GM19351 (cell line): ENCODE measurements at regions not wholly inside any gene's neighbourhood (a gene's known extent, or its start where the extent isn't known, plus 50 kb on each side); places are given as distances from the start of the nearest gene placed in this dataset.
"Not testable (repeated sequence)": the region's sequence is repeated elsewhere in the genome, so short reads cannot be mapped to it uniquely, and the experiment has no call there.

Experiments used
- ATAC-seq: cut with Tn5 transposase; IDR thresholded peaks from one replicate; pipeline ENCODE4 v1.9.1; 2021; ENCODE audit warnings: mild to moderate bottlenecking, moderate library complexity; ENCODE audit not compliant: unreplicated experiment

DNA sequence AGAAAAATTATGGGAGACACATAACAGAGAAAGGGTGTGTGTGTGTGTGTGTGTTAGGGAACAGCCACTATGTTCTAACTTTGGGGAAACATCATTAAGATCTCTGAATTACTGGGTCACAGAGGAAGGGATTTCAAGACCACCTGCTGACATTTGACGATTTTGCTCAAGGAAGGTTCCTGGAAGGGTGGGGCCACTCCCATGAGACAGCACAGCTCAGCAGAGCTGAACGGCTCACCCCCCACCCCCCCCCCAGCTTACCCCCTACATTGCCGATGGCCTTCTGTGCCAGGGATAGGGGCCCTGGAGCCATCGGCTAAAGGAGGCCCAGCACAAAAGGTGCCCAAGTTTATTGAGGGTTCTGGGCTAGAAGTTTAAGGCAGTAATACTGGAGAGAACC is 122.4 kb downstream of the NPIPB11 start:
- not testable (repeated sequence) for ATAC-seq

GRCh38 chr16:29278097-29278871 is 128.2 kb downstream of the NPIPB11 start:
- not testable (repeated sequence) for ATAC-seq

DNA sequence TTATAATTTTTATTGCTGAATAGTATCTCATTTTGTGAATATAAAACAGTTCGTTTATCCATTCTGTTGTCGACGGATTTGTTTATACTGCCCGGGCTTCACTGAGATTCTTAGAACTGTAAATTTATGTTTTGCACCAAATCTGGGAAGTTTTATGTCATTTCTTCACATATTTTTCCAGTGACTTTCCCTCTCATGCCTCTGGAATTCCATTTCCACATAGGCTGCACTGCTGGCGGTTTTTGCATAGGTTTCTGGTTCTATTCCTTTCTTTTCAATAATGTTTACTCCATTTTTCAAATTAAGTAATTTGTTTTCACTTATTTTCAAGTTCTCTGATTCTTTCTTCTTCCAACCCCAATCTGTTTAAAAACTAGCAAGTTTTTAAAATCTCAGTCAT is 130.1 kb downstream of the NPIPB11 start:
- not testable (repeated sequence) for ATAC-seq

- not testable (repeated sequence) for ATAC-seq
These were observed 132.2 kb downstream of the NPIPB11 start for GRCh38 chr16:29274055-29275035.

GRCh38 chr16:29273298-29274054 is 133.0 kb downstream of the NPIPB11 start:
- ATAC-seq, result not testable (repeated sequence)

GRCh38 chr16:29271721-29272675 is 134.5 kb downstream of the NPIPB11 start:
- not testable (repeated sequence) for ATAC-seq

DNA sequence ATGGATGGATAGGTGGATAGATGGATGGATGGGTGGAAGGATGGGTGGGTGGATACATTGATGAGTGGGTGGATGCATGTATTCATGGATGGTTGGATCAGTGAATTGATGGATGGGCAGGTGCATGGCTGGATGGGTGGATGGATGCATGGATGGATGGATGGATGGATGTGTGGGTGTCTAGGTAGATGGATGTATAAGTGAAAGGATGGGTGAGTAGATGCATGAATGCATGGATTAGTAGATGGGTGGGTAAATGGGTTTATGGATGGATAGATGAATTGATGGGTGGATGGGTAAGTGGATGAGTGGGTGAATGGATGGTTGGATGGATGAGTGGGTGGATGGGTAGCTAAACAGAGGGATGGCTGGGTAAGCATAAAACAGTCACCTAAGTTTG is 135.6 kb downstream of the NPIPB11 start:
- ATAC-seq, result not testable (repeated sequence)

GRCh38 chr16:29270033-29270432 is 136.5 kb downstream of the NPIPB11 start:
- not testable (repeated sequence) for ATAC-seq

DNA sequence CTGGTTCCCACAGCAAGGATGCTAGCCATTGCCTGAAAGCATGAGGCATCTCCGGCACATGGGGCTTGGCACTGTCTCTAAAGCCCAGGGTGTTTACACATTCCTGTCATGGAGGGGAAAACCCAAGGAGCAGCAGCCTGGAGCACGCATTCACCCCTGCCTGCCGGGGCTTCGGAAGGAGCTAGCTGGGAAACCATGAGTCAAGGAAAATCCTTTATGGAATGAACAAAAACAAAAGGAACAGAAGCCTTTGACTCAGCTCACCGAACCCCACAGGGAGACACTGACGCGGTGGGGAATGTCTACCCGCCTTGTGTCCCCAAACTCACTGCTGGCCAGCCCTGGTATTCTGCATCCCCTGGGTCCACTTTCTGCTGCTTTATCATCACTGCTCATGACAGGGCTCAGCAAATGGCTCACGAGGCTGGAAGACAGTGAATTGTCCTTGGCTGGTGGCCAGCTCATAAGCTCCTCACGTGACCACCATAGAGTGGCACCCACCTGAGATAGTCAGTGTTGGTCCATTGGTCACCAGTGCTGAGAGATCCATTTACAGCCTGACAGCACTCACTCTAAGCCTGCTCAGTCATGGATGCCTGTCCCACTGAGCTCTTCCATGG is 137.2 kb downstream of the NPIPB11 start:
- ATAC-seq, result not testable (repeated sequence)

GRCh38 chr16:29268785-29269191 is 137.7 kb downstream of the NPIPB11 start:
- not testable (repeated sequence) for ATAC-seq

- ATAC-seq, result not testable (repeated sequence)
These were observed 138.2 kb downstream of the NPIPB11 start for GRCh38 chr16:29268348-29268747.

- not testable (repeated sequence) for ATAC-seq
These were observed 138.6 kb downstream of the NPIPB11 start for GRCh38 chr16:29267891-29268290.

DNA sequence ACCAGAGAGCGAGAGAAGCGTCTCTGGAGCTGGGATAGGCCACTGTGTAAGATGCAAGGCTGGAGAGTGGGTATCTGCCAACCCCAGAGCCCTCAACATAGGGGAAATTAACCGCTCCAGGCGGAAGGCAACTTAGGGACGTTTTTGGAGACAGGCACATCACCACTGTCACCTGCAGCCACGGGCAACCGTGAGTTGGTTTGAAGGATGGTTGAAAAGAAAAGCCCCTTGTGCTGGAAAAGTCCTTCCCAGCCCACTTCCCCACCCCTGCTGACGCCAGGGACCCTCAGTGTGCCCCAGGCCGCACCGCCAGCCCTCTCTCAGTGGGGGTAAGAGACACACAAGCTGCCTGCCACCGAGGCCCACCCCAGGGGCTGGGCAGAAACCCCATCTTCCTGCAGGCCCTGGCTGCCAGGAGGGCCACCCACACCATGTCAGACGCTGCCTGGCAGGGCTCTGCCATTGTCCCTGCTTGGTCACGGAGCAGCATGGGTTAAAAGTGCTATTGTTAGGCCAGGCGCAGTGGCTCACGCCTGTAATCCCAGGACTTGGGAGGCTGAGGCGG is 139.4 kb downstream of the NPIPB11 start:
- ATAC-seq, result not testable (repeated sequence)

GRCh38 chr16:29266612-29267011 is 139.9 kb downstream of the NPIPB11 start:
- ATAC-seq, result not testable (repeated sequence)

DNA sequence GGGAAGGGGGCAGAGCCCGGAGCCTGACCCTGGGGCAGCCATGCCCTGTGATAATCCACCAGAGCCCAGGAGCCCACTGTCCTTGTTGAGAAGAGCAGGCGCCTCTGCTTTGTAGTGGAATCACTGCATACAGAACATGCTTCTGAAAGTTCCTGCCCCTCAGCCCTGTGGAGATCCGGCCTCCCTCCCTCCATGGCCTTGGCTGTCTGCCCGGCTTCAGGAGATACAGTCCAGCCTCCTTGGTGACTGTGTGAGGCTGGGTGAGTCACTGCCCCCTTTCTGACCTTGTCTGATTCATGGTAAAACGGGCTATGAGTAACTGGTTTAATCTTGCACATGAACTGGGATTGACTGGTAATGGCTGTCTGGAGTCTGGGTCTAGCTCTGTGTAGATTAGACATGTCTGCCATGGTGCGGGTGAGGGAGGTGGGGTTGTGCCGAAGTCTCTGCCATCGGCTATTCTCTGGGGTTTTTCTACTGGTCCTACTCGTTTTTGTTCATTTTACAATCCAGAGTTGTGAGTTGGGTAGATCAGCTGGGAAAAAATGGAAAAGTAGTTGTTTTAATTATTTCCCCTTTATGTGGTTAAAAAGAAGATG is 141.2 kb downstream of the NPIPB11 start:
- ATAC-seq, result not testable (repeated sequence)

GRCh38 chr16:29264080-29264837 is 142.3 kb downstream of the NPIPB11 start:
- ATAC-seq, result not testable (repeated sequence)

GRCh38 chr16:29262725-29263124 is 143.8 kb downstream of the NPIPB11 start:
- ATAC-seq, result not testable (repeated sequence)
